HEK293 (cell line): ENCODE measurements at regions not wholly inside any gene's neighbourhood (a gene's known extent, or its start where the extent isn't known, plus 50 kb on each side); places are given as distances from the start of the nearest gene placed in this dataset.

Source experiments
- CTCF ChIA-PET: fragments of 350-600 bp; formaldehyde crosslinking; extraction: SDS; loops from one replicate; lab custom pipeline; 2021; ENCODE audit warnings: antibody characterized with exemption; lab: Yijun Ruan, JAX
- POLR2A ChIA-PET: fragments of 300-600 bp; formaldehyde crosslinking; extraction: SDS; loops from one replicate; lab custom pipeline; 2020; ENCODE audit warnings: antibody characterized with exemption, inconsistent platforms; lab: Yijun Ruan, JAX
- H3K27ac ChIP-seq: fragments of 200-500 bp; sonication (Bioruptor generic); 2 replicates; pipeline ENCODE4 v1.5.1; 2014; ENCODE audit warnings: low read depth, low read length, control low read depth, inconsistent platforms; ENCODE audit errors: extremely low read depth
- H3K36me3 ChIP-seq, 2 experiments: fragments of 200-500 bp in 1 of 2; sonication (Bioruptor generic) in 1 of 2; 1 replicate in 1 of 2; 2 replicates in 1 of 2; pipeline ENCODE4 v1.5.1; 2014 to 2017; ENCODE audit warnings: inconsistent platforms in 2 of 2, low read length in 2 of 2; ENCODE audit not compliant: control insufficient read depth in 2 of 2, insufficient read depth in 1 of 2
- H3K4me1 ChIP-seq: fragments of 200-500 bp; sonication (Bioruptor generic); 2 replicates; pipeline ENCODE4 v1.5.1; 2014; ENCODE audit warnings: mild to moderate bottlenecking, low read length, inconsistent platforms; ENCODE audit not compliant: control insufficient read depth, insufficient read depth
- H3K4me3 ChIP-seq: 2 replicates; pipeline ENCODE4 v1.5.1; 2011; ENCODE audit warnings: low read depth, mild to moderate bottlenecking, control low read depth, low read length, moderate library complexity
- H3K9me3 ChIP-seq: fragments of 200-500 bp; sonication (Bioruptor generic); 2 replicates; pipeline ENCODE4 v1.5.1; 2014; ENCODE audit warnings: low read depth, low read length, inconsistent platforms; ENCODE audit not compliant: control insufficient read depth, insufficient read depth
- GLIS2 ChIP-seq: fragments of 450-650 bp; formaldehyde crosslinking; IDR thresholded peaks from 2 replicates; pipeline ENCODE4 v1.5.1; 2016; ENCODE audit warnings: missing biosample characterization, missing genetic modification characterization
- SP3 ChIP-seq: fragments of 450-650 bp; formaldehyde crosslinking; IDR thresholded peaks from 2 replicates; pipeline ENCODE4 v1.5.1; 2016; ENCODE audit warnings: missing biosample characterization, missing genetic modification characterization
- ZBTB1 ChIP-seq: fragments of 450-650 bp; formaldehyde crosslinking; IDR thresholded peaks from 2 replicates; pipeline ENCODE4 v1.5.1; 2016; ENCODE audit warnings: missing biosample characterization, missing genetic modification characterization
- ZFP3 ChIP-seq: fragments of 450-650 bp; formaldehyde crosslinking; IDR thresholded peaks from 2 replicates; pipeline ENCODE4 v1.5.1; 2016; ENCODE audit warnings: low read depth, missing biosample characterization, missing genetic modification characterization
- ZNF146 ChIP-seq: fragments of 450-650 bp; formaldehyde crosslinking; IDR thresholded peaks from 2 replicates; pipeline ENCODE4 v1.5.1; 2016; ENCODE audit warnings: missing biosample characterization, missing genetic modification characterization
- ZNF248 ChIP-seq: fragments of 450-650 bp; formaldehyde crosslinking; IDR thresholded peaks from 2 replicates; pipeline ENCODE4 v1.5.1; 2017; ENCODE audit warnings: missing biosample characterization, missing genetic modification characterization
- ZNF37A ChIP-seq: fragments of 450-650 bp; IDR thresholded peaks from 2 replicates; pipeline ENCODE4 v1.5.1; 2018; ENCODE audit warnings: missing biosample characterization, missing genetic modification characterization
- ZNF391 ChIP-seq: fragments of 450-650 bp; formaldehyde crosslinking; IDR thresholded peaks from 2 replicates; pipeline ENCODE4 v1.5.1; 2016; ENCODE audit warnings: low read depth, missing biosample characterization, missing genetic modification characterization, borderline replicate concordance
- ZNF571 ChIP-seq: fragments of 450-650 bp; formaldehyde crosslinking; IDR thresholded peaks from 2 replicates; pipeline ENCODE4 v1.5.0; 2017; ENCODE audit warnings: missing biosample characterization, missing genetic modification characterization
- ZNF600 ChIP-seq: fragments of 450-650 bp; formaldehyde crosslinking; IDR thresholded peaks from 2 replicates; pipeline ENCODE4 v1.5.1; 2016; ENCODE audit warnings: missing biosample characterization, missing genetic modification characterization
- ZNF837 ChIP-seq: fragments of 450-650 bp; formaldehyde crosslinking; IDR thresholded peaks from 2 replicates; pipeline ENCODE4 v1.5.1; 2016; ENCODE audit warnings: missing biosample characterization, missing genetic modification characterization
- TF ChIP-seq, protein P1 (sequence below): fragments of 450-650 bp; formaldehyde crosslinking; IDR thresholded peaks from 2 replicates; pipeline ENCODE4 v1.5.1; 2016; ENCODE audit warnings: missing biosample characterization, missing genetic modification characterization, borderline replicate concordance
- TF ChIP-seq, protein P2 (sequence below): fragments of 450-650 bp; formaldehyde crosslinking; IDR thresholded peaks from 2 replicates; pipeline ENCODE4; 2016; ENCODE audit warnings: missing biosample characterization, missing genetic modification characterization
- TF ChIP-seq, protein P3 (sequence below): fragments of 450-650 bp; formaldehyde crosslinking; IDR thresholded peaks from 2 replicates; pipeline ENCODE4 v1.5.1; 2016; ENCODE audit warnings: missing biosample characterization, missing genetic modification characterization, low read depth
- TF ChIP-seq, protein P4 (sequence below): fragments of 450-650 bp; formaldehyde crosslinking; IDR thresholded peaks from 2 replicates; pipeline ENCODE4 v1.5.1; 2016; ENCODE audit warnings: missing biosample characterization, missing genetic modification characterization

DNA sequence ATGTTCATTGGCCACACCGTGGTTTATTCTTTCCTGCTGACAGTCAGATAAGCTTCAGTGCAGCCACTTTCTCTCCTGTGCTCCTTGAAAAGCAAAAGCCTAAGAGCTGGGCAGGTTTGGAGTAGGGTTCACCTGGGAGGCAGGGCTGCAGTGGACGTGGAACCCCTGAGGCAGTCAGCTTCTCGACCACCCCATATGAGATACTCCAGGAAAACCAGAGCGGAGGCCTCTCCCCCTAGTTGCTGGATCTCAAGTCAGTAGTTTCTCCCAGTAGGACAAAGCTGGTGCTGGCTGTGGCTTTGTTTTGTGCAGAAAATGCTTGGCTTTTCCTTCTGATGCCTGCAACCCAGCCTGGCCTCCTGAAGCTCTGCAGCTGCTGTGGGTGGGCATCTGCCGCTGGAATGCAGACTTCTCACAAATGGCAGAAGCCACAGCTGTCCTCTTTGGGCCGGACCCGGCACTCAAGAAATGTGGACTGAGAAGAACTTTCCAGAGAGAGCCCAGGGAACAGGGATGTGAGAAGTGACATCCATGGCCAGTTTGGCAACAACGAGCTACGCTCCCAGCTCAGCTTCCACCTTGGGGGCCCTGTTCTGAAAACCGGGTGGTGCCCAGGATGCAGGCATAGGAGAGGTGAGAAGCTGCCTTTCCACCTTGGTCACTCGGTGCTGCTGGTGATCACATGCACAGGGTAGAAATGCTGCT, 276.6 kb upstream of the TCERG1L start:
- ChIA-PET POLR2A (no interaction called here), CTCF (no interaction called here)
- Histone ChIP-seq H3K27ac (no peak overlapping the region), H3K36me3 (no peaks in the 10 kb centered on the region), H3K9me3 (no peaks in the 10 kb centered on the region)
- TF ChIP-seq, protein P1, sequence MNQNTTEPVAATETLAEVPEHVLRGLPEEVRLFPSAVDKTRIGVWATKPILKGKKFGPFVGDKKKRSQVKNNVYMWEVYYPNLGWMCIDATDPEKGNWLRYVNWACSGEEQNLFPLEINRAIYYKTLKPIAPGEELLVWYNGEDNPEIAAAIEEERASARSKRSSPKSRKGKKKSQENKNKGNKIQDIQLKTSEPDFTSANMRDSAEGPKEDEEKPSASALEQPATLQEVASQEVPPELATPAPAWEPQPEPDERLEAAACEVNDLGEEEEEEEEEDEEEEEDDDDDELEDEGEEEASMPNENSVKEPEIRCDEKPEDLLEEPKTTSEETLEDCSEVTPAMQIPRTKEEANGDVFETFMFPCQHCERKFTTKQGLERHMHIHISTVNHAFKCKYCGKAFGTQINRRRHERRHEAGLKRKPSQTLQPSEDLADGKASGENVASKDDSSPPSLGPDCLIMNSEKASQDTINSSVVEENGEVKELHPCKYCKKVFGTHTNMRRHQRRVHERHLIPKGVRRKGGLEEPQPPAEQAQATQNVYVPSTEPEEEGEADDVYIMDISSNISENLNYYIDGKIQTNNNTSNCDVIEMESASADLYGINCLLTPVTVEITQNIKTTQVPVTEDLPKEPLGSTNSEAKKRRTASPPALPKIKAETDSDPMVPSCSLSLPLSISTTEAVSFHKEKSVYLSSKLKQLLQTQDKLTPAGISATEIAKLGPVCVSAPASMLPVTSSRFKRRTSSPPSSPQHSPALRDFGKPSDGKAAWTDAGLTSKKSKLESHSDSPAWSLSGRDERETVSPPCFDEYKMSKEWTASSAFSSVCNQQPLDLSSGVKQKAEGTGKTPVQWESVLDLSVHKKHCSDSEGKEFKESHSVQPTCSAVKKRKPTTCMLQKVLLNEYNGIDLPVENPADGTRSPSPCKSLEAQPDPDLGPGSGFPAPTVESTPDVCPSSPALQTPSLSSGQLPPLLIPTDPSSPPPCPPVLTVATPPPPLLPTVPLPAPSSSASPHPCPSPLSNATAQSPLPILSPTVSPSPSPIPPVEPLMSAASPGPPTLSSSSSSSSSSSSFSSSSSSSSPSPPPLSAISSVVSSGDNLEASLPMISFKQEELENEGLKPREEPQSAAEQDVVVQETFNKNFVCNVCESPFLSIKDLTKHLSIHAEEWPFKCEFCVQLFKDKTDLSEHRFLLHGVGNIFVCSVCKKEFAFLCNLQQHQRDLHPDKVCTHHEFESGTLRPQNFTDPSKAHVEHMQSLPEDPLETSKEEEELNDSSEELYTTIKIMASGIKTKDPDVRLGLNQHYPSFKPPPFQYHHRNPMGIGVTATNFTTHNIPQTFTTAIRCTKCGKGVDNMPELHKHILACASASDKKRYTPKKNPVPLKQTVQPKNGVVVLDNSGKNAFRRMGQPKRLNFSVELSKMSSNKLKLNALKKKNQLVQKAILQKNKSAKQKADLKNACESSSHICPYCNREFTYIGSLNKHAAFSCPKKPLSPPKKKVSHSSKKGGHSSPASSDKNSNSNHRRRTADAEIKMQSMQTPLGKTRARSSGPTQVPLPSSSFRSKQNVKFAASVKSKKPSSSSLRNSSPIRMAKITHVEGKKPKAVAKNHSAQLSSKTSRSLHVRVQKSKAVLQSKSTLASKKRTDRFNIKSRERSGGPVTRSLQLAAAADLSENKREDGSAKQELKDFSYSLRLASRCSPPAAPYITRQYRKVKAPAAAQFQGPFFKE (tag by site-specific recombination), result no peak
- TF ChIP-seq ZBTB1 (no peak), ZNF248 (tag by site-specific recombination) (no peak), ZNF571 (no peak), ZNF600 (tag by site-specific recombination) (no peak), ZFP3 (tag by site-specific recombination) (no peak), ZNF837 (no peak), GLIS2 (tag by site-specific recombination) (no peak), ZNF391 (tag by site-specific recombination) (no peak), SP3 (tag by site-specific recombination) (no peak), ZNF146 (tag by site-specific recombination) (no peak), ZNF37A (tag by site-specific recombination) (no peak)
- TF ChIP-seq, protein P2, sequence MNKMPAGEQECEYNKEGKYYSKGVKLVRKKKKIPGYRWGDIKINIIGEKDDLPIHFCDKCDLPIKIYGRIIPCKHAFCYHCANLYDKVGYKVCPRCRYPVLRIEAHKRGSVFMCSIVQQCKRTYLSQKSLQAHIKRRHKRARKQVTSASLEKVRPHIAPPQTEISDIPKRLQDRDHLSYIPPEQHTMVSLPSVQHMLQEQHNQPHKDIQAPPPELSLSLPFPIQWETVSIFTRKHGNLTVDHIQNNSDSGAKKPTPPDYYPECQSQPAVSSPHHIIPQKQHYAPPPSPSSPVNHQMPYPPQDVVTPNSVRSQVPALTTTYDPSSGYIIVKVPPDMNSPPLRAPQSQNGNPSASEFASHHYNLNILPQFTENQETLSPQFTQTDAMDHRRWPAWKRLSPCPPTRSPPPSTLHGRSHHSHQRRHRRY (tag by site-specific recombination), result no peak
- TF ChIP-seq, protein P3, sequence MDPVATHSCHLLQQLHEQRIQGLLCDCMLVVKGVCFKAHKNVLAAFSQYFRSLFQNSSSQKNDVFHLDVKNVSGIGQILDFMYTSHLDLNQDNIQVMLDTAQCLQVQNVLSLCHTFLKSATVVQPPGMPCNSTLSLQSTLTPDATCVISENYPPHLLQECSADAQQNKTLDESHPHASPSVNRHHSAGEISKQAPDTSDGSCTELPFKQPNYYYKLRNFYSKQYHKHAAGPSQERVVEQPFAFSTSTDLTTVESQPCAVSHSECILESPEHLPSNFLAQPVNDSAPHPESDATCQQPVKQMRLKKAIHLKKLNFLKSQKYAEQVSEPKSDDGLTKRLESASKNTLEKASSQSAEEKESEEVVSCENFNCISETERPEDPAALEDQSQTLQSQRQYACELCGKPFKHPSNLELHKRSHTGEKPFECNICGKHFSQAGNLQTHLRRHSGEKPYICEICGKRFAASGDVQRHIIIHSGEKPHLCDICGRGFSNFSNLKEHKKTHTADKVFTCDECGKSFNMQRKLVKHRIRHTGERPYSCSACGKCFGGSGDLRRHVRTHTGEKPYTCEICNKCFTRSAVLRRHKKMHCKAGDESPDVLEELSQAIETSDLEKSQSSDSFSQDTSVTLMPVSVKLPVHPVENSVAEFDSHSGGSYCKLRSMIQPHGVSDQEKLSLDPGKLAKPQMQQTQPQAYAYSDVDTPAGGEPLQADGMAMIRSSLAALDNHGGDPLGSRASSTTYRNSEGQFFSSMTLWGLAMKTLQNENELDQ (tag by site-specific recombination), result no peak
- TF ChIP-seq, protein P4, sequence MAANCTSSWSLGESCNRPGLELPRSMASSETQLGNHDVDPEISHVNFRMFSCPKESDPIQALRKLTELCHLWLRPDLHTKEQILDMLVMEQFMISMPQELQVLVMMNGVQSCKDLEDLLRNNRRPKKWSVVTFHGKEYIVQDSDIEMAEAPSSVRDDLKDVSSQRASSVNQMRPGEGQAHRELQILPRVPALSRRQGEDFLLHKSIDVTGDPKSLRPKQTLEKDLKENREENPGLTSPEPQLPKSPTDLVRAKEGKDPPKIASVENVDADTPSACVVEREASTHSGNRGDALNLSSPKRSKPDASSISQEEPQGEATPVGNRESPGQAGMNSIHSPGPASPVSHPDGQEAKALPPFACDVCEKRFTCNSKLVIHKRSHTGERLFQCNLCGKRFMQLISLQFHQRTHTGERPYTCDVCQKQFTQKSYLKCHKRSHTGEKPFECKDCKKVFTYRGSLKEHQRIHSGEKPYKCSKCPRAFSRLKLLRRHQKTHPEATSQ (tag by site-specific recombination), result no peak
- TF ChIP-seq, all 188 proteins: peak for 0
- Histone ChIP-seq H3K4me3 (no peak overlapping the region), H3K4me1 (no peaks in the 10 kb centered on the region)
